GM21447 (cell line): ENCODE measurements at regions not wholly inside any gene's neighbourhood (a gene's known extent, or its start where the extent isn't known, plus 50 kb on each side); places are given as distances from the start of the nearest gene placed in this dataset.
A peak's percentile ranks its signal among the peaks of the same experiment; 100 is the strongest.

Experiments
- ATAC-seq: cut with Tn5 transposase; IDR thresholded peaks from one replicate; pipeline ENCODE4 v1.9.1; 2021; ENCODE audit not compliant: unreplicated experiment

DNA sequence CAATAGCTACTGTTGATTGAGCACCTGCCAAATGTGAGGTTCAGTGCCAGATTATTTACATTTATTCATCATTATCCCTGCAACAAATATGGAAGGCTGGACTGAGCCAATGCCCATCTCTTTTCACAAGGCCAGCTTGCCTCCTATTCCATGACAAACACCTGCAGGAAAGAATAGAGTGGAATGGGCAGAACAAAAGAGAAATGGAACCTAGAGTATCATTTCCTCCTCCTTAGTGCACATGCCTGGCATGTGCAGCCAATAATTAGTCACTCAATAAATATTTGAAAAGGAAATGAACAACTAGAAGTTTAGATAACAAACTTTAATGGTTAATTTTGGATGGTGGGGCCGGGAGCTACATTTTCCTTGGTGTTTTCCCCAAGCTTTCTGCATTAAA is 61.4 kb upstream of the MYRIP start:
- no peak for ATAC-seq

DNA sequence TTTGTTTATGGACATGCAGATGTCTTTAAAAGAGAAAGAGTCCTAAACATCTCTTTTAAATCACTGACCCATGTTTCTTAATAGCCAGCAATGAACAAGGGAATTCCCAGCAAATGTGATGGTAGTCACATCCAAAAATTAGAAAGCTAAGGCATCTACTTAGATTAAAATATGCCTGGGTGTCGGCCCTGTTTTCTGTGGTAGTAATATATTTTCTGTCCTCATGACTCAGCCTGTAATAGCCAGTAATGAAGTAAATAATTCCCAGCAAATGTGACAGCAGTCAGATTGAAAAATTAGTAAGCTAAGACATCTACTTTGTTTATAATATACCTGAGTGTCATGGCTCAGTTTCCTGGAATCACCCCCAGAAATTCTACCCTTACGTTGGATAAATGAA is 60.6 kb upstream of the MYRIP start:
- ATAC-seq = no peak

DNA sequence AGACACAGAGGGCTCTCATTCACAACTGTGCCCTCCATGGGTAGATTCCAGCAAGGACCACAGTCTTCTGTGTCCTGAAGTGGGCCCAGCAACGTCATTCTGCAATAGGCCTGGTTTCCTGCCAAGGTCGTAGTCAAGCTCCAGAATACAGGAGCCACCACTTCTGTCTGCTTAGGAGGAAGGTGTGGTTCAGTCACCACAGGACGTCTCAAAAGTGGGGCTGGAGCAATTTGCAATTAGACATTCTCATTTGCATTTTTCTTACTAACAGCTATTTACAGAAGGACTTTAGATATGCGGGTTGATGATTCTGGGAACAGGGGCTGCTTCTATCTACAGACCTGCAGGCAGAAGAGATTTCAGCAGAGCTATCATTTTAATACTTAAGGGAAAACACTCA is 58.7 kb upstream of the MYRIP start:
- ATAC-seq = peak; percentile 34

DNA sequence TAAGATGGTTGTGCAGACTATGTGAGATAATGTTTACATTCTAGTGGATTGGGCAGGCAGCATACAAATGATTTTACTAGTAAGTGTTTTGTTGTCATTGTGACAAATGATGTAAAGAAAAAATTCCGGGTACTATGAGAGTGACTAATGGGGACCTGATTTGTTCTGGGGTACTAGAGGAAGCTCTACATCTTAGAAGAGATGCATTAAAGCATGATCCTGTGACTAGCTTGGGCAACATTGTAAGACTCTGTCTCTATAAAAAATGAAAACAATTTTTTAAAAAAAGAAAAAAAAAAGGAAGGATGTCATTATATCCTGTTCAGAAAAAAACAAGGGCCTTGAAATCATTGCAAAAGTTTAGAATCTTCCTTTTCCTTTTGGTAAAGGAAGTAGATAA is 58.1 kb upstream of the MYRIP start:
- ATAC-seq = no peak

DNA sequence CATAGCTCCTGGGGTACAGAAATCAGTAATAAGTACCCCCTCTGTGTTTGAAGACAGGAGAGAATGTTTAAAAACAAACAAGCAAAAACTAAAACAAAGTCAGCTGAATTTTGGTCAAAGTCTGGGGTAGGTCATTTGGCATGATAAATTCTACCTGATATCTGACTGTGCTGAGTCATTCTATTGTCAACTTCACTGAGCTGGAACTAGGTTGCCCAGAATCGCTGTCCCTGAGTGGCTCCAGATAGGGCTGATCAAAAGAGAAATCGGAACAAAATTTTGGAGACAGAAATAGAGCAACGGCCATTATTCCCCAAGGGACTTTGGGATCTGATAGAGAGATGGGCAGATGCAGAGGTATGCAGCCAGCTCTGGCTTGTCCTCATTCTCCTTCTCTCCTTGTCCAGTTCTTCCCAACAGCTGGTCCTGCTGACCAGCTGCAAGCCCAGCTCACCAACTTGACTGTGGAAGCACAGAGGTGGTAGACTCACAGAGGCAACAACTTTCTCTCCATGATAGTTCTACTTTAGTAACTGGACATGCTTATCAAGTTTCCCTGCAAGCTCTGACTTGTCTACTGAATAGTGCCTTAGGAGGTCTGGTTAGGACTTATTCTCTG is 57.3 kb upstream of the MYRIP start:
- no peak for ATAC-seq

DNA sequence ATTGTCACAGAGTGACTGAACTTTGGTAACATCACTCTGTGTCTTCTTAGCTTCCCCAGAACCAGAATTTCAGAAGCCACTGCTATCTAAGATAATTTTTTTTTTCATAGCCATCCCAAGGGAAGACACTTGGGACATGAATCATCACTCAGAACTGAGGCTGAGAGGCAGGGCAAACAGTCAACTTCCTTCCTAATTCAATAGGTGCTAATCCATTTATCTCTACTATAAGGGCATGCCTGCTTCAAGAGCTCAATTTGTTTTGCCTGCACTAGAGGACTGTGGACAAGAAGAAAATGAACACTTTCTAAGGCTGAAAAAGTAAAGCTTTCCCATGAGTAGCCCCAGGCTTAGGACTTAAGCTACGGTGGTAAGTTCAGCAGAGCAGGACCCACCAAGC is 56.7 kb upstream of the MYRIP start:
- ATAC-seq = no peak

DNA sequence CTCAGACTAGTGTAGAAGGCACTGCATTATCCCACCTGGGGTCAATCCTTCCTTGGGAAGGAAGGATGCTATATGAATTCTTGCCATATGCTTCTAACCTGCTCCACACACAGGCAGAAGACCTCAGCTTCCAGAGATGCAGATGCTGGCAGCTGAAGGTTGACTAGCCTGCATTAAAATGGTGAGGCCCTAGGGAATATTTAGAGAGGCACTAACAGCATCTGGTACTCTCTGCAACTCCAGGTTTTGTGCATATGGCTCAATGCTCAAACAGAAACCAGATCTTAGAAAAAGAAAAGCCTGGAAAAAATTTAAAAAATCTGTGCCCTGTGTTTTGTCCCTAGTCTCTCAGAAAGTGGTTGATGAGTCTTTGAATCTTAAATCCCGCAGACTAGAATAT is 56.0 kb upstream of the MYRIP start:
- no peak for ATAC-seq

DNA sequence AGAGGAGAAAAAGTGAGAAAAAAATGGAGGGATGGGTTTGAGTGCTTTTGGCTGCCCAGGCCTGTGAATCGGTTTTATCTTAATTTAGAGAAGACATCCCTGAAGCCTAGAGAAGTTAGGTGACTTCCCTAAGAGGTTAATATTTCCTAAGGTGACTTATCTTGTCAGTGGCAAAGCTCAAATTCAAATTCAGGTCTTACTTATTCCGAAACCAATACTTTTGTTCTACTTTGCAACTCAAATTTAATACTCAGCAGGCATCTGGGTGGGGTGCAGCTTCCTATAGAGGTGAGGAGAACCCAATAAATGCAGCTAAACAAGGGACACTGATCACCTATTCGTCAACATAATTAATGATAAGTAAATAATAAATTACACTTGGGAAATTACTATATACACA is 54.9 kb upstream of the MYRIP start:
- peak; percentile 65 for ATAC-seq

DNA sequence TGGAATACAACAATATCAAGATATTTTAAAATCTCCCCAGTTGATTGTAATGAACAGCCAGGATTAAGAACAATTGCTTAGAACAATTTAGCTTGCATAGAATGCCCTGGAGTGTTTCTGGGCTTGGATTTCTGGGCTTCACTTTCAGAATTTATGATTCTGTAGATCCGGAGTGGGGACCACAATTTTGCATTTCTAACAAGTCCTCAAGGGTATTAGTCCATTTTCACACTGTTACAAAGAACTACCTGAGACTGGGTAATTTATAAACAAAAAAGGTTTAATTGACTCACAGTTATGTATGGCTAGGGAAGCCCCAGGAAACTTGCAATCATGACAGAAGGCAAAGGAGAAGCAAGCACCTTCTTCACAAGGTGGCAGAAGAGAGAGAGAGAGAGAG is 54.3 kb upstream of the MYRIP start:
- ATAC-seq = no peak

DNA sequence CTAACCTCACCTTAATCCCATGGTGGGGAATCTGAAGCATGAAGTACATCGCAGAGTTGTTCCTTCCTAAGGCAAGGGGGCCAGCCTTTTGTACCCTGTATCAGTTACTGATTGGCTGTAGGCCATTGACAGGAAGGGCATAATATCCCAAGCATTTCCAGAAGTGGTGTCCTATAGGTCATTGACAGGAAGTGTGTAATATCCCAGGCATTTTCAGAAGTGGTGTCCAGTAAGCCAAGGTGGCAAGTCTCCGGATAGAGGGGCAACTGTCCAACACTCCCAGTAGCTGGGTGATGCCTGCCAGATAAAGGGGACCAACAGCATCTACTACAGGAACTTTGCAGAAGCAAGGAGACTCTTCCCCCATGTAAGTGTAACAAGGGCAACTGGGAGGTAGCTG is 52.1 kb upstream of the MYRIP start:
- no peak for ATAC-seq
